OCI-LY3 (cell line): ENCODE measurements at regions not wholly inside any gene's neighbourhood (a gene's known extent, or its start where the extent isn't known, plus 50 kb on each side); places are given as distances from the start of the nearest gene placed in this dataset.
"Not testable (repeated sequence)": the region's sequence is repeated elsewhere in the genome, so short reads cannot be mapped to it uniquely, and the experiment has no call there.

Experiments
- H2AFZ ChIP-seq: fragments of 200-600, 300-600 bp; shearing (Covaris generic); 2 replicates; pipeline ENCODE4 v1.6.0; 2014; ENCODE audit warnings: antibody characterized with exemption, low read depth, low read length
- H3K27ac ChIP-seq: fragments of 200-600, 300-600 bp; sonication (generic); 2 replicates; pipeline ENCODE4 v1.5.1; 2014; ENCODE audit warnings: mild to moderate bottlenecking, low read length, moderate library complexity, mixed read lengths
- H3K27me3 ChIP-seq: fragments of 200-600, 300-600 bp; sonication (generic); 2 replicates; pipeline ENCODE4 v1.6.1; 2014; ENCODE audit warnings: low read depth, low read length, mixed read lengths
- H3K36me3 ChIP-seq: fragments of 200-600, 300-600 bp; sonication (generic); replicated peaks from 2 replicates; pipeline ENCODE3; 2014; ENCODE audit warnings: low read depth, low read length, mixed read lengths
- H3K4me1 ChIP-seq: fragments of 300-600, 200-600 bp; sonication (generic); 2 replicates; pipeline ENCODE4 v1.6.1; 2014; ENCODE audit warnings: low read length, mixed read lengths
- H3K4me2 ChIP-seq: fragments of 200-600, 300-600 bp; sonication (generic); 2 replicates; pipeline ENCODE4 v1.6.1; 2014; ENCODE audit warnings: low read length, mixed read lengths
- H3K4me3 ChIP-seq: fragments of 300-600, 200-600 bp; sonication (generic); 2 replicates; pipeline ENCODE4 v1.5.1; 2014; ENCODE audit warnings: antibody characterized with exemption, mild to moderate bottlenecking, low read length, moderate library complexity
- H3K79me2 ChIP-seq: fragments of 300-600, 200-600 bp; shearing (Covaris generic); 2 replicates; pipeline ENCODE4 v1.6.1; 2014; ENCODE audit warnings: mild to moderate bottlenecking, low read length, mixed read lengths
- H3K9ac ChIP-seq: fragments of 300-600, 200-600 bp; shearing (Covaris generic); 2 replicates; pipeline ENCODE4 v1.6.0; 2014; ENCODE audit warnings: mild to moderate bottlenecking, low read length, moderate library complexity
- H3K9me3 ChIP-seq: fragments of 200-600, 300-600 bp; shearing (Covaris generic); 2 replicates; pipeline ENCODE4 v1.6.1; 2014; ENCODE audit warnings: low read length, mixed read lengths; ENCODE audit not compliant: insufficient read depth
- H4K20me1 ChIP-seq: fragments of 200-600, 300-600 bp; sonication (generic); 2 replicates; pipeline ENCODE4 v1.6.1; 2016; ENCODE audit warnings: low read length, mixed read lengths; ENCODE audit not compliant: insufficient read depth
- EZH2phosphoT487 ChIP-seq: fragments of 200-600 bp; shearing (Covaris generic); IDR thresholded peaks from 2 replicates; pipeline ENCODE4 v1.6.1; 2018; ENCODE audit warnings: antibody characterized with exemption, mixed run types, low read depth
- TF ChIP-seq, protein P1 (sequence below): fragments of 200-600, 300-600 bp; sonication (generic); IDR thresholded peaks from 2 replicates; pipeline ENCODE4 v1.5.1; 2014; ENCODE audit warnings: antibody characterized with exemption, low read length, low read depth

DNA sequence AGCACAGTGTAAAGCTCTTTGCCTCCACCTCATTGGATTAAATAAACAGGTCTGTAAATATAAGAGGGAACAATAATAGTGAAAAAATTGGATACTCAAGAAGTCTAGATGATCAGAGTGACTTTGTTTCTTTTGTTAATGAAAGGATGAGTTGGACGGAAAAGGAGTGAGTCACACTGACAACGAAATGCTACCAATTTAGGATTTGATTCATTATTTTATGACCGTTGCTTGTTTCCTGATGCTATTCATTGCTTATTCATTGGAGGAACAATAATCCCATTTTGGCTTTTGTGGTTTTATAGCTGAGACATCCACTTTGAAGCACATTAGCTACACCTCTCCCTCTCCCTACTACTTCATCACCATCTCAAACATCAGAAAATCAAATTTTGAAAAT, 74.4 kb upstream of the DYNLT3 start:
- no peaks in the 10 kb centered on the region for H3K4me1 ChIP-seq
- TF ChIP-seq EZH2phosphoT487 = no peak
- TF ChIP-seq, protein P1, sequence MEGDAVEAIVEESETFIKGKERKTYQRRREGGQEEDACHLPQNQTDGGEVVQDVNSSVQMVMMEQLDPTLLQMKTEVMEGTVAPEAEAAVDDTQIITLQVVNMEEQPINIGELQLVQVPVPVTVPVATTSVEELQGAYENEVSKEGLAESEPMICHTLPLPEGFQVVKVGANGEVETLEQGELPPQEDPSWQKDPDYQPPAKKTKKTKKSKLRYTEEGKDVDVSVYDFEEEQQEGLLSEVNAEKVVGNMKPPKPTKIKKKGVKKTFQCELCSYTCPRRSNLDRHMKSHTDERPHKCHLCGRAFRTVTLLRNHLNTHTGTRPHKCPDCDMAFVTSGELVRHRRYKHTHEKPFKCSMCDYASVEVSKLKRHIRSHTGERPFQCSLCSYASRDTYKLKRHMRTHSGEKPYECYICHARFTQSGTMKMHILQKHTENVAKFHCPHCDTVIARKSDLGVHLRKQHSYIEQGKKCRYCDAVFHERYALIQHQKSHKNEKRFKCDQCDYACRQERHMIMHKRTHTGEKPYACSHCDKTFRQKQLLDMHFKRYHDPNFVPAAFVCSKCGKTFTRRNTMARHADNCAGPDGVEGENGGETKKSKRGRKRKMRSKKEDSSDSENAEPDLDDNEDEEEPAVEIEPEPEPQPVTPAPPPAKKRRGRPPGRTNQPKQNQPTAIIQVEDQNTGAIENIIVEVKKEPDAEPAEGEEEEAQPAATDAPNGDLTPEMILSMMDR = no peak
- H3K79me2 ChIP-seq = no peaks in the 10 kb centered on the region
- H2AFZ ChIP-seq = no peak overlapping the region
- no peak overlapping the region for H3K4me3 ChIP-seq
- H3K27ac ChIP-seq = no peak overlapping the region
- no peaks in the 10 kb centered on the region for H3K27me3 ChIP-seq
- H4K20me1 ChIP-seq = no peaks in the 10 kb centered on the region
- no peak overlapping the region for H3K9ac ChIP-seq
- no peaks in the 10 kb centered on the region for H3K36me3 ChIP-seq
- H3K4me2 ChIP-seq = no peak overlapping the region
- no peaks in the 10 kb centered on the region for H3K9me3 ChIP-seq

DNA sequence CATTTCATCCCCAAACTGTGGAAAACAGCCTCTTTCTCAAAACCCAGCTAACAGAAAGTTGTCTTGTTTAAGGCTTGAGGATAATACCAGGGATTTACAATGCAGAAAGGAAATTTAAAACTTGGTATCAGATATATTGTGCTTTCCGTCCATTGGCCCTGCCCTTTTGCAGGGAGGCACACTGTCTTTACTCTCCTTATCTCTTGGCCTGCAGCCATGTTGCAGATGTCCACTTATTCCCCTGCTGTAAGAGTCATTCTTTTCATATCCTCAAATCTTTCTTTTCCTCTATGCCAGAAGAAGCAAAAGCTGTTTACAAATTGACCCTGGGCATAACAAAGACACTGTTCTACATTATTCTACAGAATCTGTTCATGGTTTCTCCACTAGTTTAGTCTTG, 75.6 kb upstream of the DYNLT3 start:
- Histone ChIP-seq H3K27ac (no peak overlapping the region), H3K36me3 (no peaks in the 10 kb centered on the region), H3K9ac (no peak overlapping the region), H3K79me2 (no peaks in the 10 kb centered on the region), H3K4me2 (no peak overlapping the region), H3K4me1 (peaks cover 3% of the 10 kb centered on the region), H4K20me1 (no peaks in the 10 kb centered on the region), H3K9me3 (no peaks in the 10 kb centered on the region), H2AFZ (no peak overlapping the region), H3K27me3 (no peaks in the 10 kb centered on the region), H3K4me3 (no peak overlapping the region)
- TF ChIP-seq EZH2phosphoT487 = no peak
- TF ChIP-seq, protein P1 = no peak

DNA sequence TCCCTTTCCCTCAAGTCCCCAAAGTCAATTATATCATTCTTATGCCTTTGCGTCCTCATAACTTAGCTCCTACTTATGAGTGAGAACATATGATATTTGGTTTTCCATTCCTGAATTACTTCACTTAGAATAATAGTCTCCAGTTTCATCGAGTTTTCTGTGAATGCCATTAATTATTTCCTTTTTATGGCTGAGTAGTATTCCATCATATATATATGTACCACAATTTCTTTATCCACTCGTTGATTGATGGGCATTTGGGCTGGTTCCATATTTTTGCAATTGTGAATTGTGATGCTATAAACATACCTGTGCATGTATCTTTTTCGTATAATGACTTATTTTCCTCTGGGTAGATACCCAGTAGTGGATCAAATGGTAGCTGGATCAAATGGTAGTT, 78.4 kb upstream of the DYNLT3 start:
- not testable (repeated sequence) for H3K9ac ChIP-seq, H3K36me3 ChIP-seq, H4K20me1 ChIP-seq, H3K27me3 ChIP-seq, H3K4me1 ChIP-seq, H3K79me2 ChIP-seq, H3K27ac ChIP-seq, H2AFZ ChIP-seq, H3K9me3 ChIP-seq, H3K4me3 ChIP-seq, H3K4me2 ChIP-seq

DNA sequence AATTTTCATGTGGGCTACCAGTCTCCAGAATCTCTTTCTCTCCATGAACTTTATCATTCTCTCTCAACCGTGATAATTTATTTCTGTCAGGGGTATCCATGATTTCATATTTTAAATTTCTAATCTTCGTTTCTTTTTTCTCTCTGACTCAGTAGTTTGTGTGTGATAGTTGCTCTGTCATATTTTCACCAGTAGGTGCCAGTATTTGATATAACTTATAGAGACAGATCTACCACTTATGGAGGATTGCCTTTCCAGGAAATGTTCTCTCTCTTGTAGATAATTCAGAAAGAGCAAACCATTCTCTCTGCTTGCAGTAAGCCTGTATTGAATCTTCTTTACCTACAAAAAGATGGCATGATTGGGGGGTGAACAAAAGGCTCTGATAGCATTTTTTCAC, 79.3 kb upstream of the DYNLT3 start:
- Histone ChIP-seq H3K79me2 (no peaks in the 10 kb centered on the region), H2AFZ (peak overlapping the region; percentile 69), H3K27ac (no peak overlapping the region), H3K27me3 (no peaks in the 10 kb centered on the region), H3K4me2 (peak overlapping the region; percentile 56), H3K4me3 (peak overlapping the region; percentile 24; the same call in 1 of the 2 replicates), H4K20me1 (no peaks in the 10 kb centered on the region), H3K36me3 (no peaks in the 10 kb centered on the region), H3K9ac (no peak overlapping the region), H3K4me1 (peaks cover 3% of the 10 kb centered on the region), H3K9me3 (no peaks in the 10 kb centered on the region)
- TF ChIP-seq, protein P1 = peak; percentile 67
- no peak for TF ChIP-seq EZH2phosphoT487

DNA sequence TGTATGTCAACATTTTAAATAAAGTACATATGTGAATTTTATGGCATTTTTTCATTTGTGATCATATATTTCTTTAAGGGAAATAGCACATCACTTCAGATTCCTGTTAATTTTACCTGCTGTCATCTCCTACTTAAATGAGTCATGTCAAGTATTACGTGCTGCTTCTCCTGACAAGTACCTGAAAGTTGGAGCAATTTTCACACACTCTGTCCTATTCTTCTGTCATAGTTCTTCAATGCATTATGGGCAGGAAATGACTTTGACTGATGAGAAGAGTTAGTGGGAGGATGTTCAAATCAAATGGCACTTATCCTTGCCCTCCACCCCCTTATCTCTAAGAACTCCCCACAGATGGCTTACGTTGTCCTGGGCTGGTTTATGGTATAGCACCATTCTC, 64.2 kb upstream of the SYTL5 start:
- Histone ChIP-seq H3K27me3 (no peaks in the 10 kb centered on the region), H3K36me3 (no peaks in the 10 kb centered on the region), H3K27ac (no peak overlapping the region), H3K4me3 (no peak overlapping the region), H4K20me1 (no peaks in the 10 kb centered on the region), H3K79me2 (no peaks in the 10 kb centered on the region), H3K4me2 (no peak overlapping the region), H2AFZ (no peak overlapping the region), H3K9me3 (no peaks in the 10 kb centered on the region), H3K4me1 (no peaks in the 10 kb centered on the region), H3K9ac (no peak overlapping the region)
- no peak for TF ChIP-seq EZH2phosphoT487
- TF ChIP-seq, protein P1 = no peak
